Ovary (tissue), 3 donors: ENCODE measurements at regions not wholly inside any gene's neighbourhood (a gene's known extent, or its start where the extent isn't known, plus 50 kb on each side); places are given as distances from the start of the nearest gene placed in this dataset.

ENCODE experiments used
- CTCF ChIP-seq, 3 donors: fragments of 450-650 bp in 2 of 3; fragments of 200-600 bp in 1 of 3; IDR thresholded peaks; one replicate each; pipeline versions ENCODE4 v1.5.1 to v1.8.0; 2016 to 2022; ENCODE audit warnings: antibody characterized with exemption in 3 of 3, mild to moderate bottlenecking in 1 of 3
- EP300 ChIP-seq: sonication (generic); formaldehyde crosslinking; IDR thresholded peaks from one replicate; pipeline ENCODE4 v1.6.1; 2017; ENCODE audit warnings: antibody characterized with exemption
- POLR2A ChIP-seq: fragments of 450-650 bp; IDR thresholded peaks from one replicate; pipeline ENCODE4 v1.6.1; 2017; ENCODE audit warnings: antibody characterized with exemption, mild to moderate bottlenecking, moderate library complexity
- donor health status: DM: no; HTN: no; CAD: no.

- no peak for TF ChIP-seq CTCF (IDR thresholded peaks at IDR 0.05)
- TF ChIP-seq POLR2A: no peak
- TF ChIP-seq EP300: no peak
Measured at GRCh38 chr21:19684328-19684727, 1280.7 kb upstream of the TMPRSS15 start.
